GM21576 (cell line): ENCODE measurements at regions not wholly inside any gene's neighbourhood (a gene's known extent, or its start where the extent isn't known, plus 50 kb on each side); places are given as distances from the start of the nearest gene placed in this dataset.
"Not testable (repeated sequence)": the region's sequence is repeated elsewhere in the genome, so short reads cannot be mapped to it uniquely, and the experiment has no call there.

ENCODE experiments used
- ATAC-seq: cut with Tn5 transposase; IDR thresholded peaks from one replicate; pipeline ENCODE4 v1.9.1; 2021; ENCODE audit warnings: mild to moderate bottlenecking, moderate library complexity; ENCODE audit not compliant: unreplicated experiment

- ATAC-seq, result no peak
These were observed 211.9 kb upstream of the IRX4 start for GRCh38 chr5:2094616-2094995.

GRCh38 chr5:2093859-2094615 lies 211.3 kb upstream of the IRX4 start:
- ATAC-seq, result no peak

- ATAC-seq, result no peak
These were observed 209.2 kb upstream of the IRX4 start for GRCh38 chr5:2091921-2092320.

DNA sequence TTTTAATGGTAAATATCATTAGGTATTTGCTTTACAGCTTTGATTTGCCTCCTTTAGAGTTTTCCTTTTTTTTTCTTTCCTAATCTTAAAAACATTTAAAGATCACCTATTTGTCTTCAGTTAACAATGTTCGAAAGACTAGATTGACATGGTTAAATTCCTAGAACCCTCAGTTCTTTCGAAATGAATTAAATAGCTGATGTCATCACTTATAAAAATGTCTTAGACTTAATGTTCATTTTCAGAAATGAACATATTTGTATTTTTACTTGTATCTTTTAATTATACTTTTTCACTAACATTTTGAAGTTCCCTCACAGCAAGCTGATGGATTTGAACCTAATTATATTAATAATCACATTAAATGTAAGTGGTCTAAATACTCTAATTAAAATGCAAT lies 205.3 kb upstream of the IRX4 start:
- ATAC-seq, result no peak

DNA sequence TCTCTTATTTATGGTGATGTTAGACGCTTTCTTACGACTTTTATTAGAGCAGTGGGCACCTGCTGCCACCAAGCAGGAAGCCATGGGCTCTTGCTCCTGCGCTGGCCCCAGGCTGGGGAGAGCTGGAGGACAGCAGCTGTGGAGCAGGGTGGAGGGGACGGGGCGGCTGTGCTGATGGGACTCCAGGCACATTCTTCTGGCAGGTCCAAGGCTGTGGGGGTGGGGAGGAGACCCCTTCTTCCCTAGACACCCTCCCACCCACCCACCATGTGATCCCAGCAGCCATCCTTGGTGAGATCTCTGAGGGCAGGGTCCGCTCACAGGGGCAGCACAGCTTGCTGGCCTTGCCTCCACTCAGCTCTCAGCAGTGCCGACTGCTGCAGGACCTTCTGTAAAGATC lies 192.6 kb upstream of the IRX4 start:
- ATAC-seq, result no peak

DNA sequence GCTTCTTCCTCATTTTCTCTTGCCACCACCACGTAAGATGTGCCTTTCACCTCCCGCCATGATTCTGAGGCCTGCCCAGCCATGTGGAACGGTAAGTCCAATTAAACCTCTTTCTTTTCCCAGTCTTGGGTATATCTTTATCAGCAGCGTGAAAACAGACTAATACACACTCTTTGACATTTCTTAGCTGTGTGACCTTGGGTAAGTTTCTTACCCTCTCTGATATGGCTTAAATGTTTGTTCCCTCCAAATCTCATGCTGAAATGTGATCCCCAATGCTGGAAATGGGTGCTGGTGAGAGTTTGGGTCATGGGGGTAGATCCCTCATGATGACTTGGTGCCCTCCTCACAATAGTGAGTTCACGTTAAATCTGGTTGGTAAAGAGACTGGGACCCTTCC lies 188.8 kb upstream of the IRX4 start:
- ATAC-seq, result no peak

GRCh38 chr5:2070787-2071186 lies 188.1 kb upstream of the IRX4 start:
- ATAC-seq, result not testable (repeated sequence)

- ATAC-seq, result no peak
These were observed 185.8 kb upstream of the IRX4 start for GRCh38 chr5:2068531-2068930.

DNA sequence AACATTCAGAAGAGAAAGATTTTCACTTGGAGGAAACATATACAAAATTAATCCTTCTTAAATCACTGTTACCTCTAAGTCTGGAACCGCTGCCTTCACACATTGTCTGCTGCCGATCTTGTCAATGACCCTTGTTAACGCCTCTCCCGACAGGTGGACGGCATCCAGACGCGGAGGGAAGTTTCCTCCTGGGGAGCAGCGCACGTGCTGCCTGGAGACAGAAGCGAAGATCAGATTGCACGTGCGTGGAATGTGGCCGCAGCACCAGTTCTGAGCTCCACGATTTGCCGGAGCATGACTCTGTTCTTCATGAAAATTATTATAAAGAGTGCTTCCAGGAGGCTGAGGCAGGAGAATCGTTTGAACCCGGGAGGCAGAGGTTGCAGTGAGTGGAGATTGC lies 183.6 kb upstream of the IRX4 start:
- no peak for ATAC-seq

DNA sequence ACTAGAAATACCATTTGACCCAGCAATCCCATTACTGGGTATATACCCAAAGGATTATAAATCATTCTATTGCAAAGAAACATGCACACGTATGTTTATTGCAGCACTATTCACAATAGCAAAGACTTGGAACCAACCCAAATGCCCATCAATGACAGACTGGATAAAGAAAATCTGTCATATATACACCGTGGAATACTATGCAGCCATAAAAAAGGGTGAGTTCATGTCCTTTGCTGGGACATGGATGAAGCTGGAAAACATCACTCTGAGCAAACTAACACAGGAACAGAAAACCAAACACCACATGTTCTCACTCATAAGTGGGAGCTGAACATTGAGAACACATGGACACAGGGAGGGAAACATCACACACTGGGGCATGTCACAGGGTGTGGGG lies 180.7 kb upstream of the IRX4 start:
- not testable (repeated sequence) for ATAC-seq

DNA sequence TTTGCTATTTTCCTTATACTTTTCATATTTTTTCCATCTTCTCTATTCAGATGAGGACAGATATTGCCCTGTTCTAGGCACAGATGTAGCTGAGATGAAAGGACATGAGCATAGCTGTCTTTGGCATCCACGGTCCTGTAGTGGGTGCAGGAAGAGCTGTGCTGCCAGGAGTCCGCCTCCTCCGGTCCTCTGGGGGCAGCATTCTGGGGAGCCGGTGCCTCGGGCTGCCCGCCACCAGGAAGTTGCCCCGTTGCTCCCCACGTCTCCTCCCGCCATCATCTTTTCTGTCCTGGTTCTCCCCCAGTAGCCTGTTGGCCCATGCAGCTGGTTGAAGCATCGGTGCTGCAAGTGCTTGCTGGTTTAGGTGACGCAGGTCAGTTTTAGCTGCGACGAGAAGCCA lies 170.0 kb upstream of the IRX4 start:
- ATAC-seq, result no peak

GRCh38 chr5:2049876-2050275 lies 167.2 kb upstream of the IRX4 start:
- ATAC-seq, result no peak

DNA sequence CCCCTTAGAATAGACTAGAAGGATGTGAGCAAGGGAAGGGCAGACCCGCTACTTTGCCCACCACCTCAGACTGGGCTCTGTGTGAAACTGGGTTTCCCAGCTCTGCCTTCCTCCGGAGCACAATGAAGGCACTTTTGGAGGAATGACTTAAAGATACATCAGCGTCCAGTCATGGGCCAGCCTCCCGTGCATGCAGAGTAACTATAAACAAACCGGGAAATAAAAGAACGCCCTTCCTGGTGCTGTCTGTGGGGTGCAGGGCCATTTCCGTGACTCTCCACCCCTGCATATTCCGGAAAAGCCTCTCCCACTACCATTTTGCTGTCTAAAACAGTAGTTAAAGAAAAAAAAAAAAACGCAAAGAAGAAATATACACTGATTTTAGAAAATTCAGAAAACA lies 165.9 kb upstream of the IRX4 start:
- ATAC-seq, result no peak

DNA sequence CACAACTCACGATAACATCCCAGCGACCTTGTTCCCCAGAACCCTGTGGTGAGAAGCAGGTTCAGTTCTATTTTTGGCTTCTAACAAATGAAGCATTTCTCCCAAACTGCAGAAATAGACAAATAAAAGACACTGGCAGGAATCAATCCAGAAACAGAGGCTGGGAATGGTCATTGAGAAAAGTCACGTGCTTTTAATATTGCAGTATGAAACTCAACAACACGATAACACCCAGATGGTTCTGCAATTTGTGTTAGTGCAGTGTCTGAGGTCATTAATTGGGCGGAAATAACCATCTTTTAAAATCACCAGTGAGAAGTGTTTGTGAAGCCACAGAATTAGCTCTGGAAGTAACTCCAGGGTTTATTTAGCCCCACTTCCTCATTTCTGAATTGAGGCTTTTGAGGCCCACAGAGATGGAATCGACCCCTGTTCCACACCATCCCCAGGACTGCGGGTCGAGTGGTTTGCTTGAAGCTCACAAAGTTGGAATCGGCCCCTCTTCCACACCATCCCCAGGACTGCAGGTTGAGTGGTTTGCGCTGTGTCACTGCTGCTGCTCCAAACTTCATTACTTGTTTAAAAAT lies 164.7 kb upstream of the IRX4 start:
- no peak for ATAC-seq

DNA sequence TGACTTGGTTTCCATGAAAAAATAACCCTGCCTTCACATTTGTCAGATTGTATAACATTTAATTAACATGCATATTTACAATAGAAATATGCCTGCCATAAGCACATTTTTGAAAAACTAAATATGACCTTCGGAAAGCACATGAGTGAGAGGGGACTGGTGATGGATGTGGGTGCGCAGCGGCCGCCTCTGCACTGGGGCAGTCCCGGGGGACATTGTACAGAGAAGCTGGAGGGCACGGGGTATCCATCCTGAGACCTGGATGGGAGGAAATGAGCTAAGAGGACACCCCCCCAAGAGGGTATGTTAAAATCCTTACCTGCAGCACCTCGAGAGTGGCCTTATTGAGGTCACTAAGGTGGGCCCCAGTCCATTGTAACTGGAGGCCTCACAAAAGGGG lies 161.3 kb upstream of the IRX4 start:
- no peak for ATAC-seq

DNA sequence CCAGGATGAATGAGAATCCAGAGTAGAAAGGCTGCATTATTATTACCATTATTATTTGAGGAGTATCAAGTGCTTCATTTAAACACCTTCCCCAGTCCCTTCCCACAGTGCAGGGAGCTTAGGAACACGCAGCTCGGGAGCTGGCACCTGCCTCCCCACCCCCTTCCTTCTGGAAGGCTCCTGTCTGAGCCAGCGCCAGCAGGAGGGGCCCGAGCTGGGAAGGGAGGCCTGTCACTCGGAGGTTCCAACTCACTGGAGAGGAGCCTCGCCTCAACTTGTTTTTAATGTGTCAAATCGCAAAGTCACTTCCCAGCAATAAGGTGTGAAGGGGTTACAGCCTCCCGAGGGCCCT lies 156.4 kb upstream of the IRX4 start:
- ATAC-seq, result no peak

DNA sequence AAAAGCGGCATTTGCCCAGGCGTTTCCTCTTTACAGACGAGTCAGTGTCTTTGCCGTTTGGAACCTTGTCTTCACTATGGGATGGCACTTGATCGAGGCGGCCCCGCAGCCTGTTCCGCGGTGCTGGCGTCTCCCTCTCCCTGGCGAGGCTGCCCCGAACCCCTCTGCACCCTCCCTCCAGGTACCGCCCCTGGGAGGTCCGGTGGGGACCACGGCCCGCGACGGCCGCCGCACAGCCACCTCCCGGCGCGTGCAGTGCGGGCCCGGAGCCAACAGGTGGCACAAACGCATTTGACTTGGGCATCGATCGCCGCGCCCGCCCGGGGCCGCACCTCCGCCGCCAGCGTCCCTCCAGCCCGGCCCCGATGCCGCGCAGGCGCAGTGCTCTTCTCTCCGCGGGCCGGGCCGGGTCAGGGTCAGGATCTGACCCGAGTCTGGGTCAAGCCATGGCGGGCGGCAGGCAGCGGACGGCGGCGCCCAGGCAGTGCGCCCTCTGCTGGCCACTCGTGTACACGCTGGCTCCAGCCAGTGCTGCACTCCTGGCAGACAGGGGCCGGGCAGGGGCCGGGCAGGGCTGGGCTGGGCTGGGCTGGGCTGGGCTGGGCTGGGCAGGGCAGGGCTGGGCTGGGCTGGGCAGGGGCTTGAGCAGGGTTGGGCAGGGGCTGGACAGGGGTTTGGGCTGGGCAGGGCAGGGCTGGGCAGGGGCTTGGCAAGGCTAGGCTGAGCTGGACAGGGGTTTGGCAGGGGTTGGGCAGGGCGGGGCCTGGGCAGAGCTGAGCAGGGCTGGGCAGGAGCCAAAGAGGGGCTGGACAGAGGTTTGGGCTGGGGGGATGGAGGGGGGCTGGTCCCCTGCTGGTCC lies 155.8 kb upstream of the IRX4 start:
- peak; percentile 89 for ATAC-seq

DNA sequence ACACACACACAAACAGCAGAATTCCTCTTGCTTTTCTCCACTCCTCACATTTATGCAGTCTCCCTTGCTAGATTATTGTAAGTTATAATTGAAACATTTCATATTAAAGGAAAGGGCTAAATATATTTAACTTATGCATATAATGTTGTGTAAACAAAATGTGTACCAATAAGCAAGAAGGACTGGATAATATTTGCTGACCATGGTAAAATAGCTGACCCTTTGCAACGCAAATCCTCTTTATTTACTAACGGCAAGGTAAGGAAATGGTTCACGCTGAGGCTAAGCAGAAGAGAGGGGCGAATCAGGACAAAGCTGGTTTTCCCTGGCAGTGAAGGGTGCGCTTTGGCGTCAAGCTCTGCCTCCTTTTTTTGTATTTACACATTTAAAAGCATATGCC lies 154.2 kb upstream of the IRX4 start:
- ATAC-seq, result no peak

DNA sequence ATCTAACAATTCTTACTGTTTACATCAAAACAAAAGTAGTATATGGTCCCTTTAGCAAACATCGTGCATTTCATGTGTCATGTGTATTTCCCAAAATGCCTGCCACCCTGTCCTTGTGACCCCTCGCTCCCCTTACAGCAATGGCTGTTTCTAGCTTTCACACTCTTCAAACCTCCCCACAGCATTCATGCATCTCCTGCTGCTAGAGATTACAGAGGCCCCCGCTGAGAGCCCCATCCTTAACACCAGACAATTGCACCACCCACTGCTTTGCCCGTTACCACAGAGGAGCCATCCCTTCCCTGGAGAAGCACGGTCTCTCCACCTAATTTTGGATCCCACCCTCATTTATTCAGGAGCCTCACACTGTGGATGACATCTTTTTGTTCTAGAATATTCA lies 149.7 kb upstream of the IRX4 start:
- ATAC-seq, result no peak

- ATAC-seq, result no peak
These were observed 148.9 kb upstream of the IRX4 start for GRCh38 chr5:2031581-2031980.

GRCh38 chr5:2030131-2030530 lies 147.4 kb upstream of the IRX4 start:
- no peak for ATAC-seq

DNA sequence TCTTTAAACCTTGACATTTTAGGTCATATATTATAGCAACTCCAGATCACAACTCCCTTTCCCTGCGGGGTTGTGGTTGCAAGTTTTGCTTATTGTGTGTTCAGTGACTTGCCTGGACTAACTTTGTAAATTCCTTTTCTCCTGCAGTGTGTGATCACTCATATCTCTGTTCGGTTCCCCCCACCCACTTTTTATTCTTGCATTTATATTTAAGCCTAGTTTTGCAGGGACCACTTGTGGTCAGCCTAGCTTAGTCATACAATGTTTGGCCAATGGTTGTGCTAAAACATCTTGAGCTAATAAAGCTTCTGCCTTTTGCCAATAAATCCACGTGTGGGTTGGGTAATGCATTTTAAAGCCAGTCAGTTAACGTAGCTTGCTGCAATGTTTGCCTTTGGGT lies 146.5 kb upstream of the IRX4 start:
- no peak for ATAC-seq
